Breast epithelium (tissue), 3 donors: ENCODE measurements at regions not wholly inside any gene's neighbourhood (a gene's known extent, or its start where the extent isn't known, plus 50 kb on each side); places are given as distances from the start of the nearest gene placed in this dataset.

ENCODE experiments used
- POLR2A ChIP-seq: fragments of 450-650 bp; IDR thresholded peaks from one replicate; pipeline ENCODE4 v1.6.1; 2016; ENCODE audit warnings: antibody characterized with exemption, mild to moderate bottlenecking, moderate library complexity
- TF ChIP-seq, protein P1 (sequence below), 3 donors: fragments of 450-650 bp; IDR thresholded peaks; one replicate each; pipeline ENCODE4 v1.5.1; 2016 to 2017; ENCODE audit warnings: antibody characterized with exemption in 3 of 3, mild to moderate bottlenecking in 3 of 3, moderate library complexity in 3 of 3

DNA sequence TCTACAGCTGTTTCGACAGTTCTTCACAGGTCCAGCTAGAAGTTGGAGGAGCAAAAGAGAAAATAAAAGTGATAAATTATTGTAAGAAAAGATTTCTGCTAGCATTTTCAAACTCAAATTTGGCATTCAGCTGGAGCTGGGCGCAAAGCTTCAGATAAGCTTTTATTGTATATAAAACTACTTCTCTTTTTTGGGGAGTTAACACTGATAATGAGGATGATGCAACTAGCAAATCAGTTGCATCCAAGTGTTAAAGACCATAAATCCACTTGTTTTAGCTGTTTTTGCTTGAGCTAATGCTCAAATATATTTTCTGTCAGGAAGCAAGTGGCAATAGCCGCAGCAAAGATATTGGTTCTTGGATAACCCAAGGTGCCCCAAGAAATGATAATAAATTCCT, 127.1 kb upstream of the PKN2 start:
- no peak for TF ChIP-seq POLR2A
- TF ChIP-seq, protein P1, sequence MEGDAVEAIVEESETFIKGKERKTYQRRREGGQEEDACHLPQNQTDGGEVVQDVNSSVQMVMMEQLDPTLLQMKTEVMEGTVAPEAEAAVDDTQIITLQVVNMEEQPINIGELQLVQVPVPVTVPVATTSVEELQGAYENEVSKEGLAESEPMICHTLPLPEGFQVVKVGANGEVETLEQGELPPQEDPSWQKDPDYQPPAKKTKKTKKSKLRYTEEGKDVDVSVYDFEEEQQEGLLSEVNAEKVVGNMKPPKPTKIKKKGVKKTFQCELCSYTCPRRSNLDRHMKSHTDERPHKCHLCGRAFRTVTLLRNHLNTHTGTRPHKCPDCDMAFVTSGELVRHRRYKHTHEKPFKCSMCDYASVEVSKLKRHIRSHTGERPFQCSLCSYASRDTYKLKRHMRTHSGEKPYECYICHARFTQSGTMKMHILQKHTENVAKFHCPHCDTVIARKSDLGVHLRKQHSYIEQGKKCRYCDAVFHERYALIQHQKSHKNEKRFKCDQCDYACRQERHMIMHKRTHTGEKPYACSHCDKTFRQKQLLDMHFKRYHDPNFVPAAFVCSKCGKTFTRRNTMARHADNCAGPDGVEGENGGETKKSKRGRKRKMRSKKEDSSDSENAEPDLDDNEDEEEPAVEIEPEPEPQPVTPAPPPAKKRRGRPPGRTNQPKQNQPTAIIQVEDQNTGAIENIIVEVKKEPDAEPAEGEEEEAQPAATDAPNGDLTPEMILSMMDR (IDR thresholded peaks at IDR 0.05): no peak
